A673 (cell line): ENCODE measurements at regions not wholly inside any gene's neighbourhood (a gene's known extent, or its start where the extent isn't known, plus 50 kb on each side); places are given as distances from the start of the nearest gene placed in this dataset.

ENCODE experiments used
- CTCF ChIP-seq: fragments of 300-800, 200-600 bp; sonication (generic); conservative IDR thresholded peaks from 2 replicates; pipeline ENCODE4 v1.5.1; 2017; ENCODE audit warnings: low read depth, mild to moderate bottlenecking, antibody characterized with exemption, low read length, moderate library complexity, mixed read lengths
- EZH2 ChIP-seq: fragments of 200-600 bp; sonication (generic); IDR thresholded peaks from 2 replicates; pipeline ENCODE4 v1.6.1; 2017; ENCODE audit warnings: borderline replicate concordance, low read depth, mild to moderate bottlenecking, mixed read lengths, antibody characterized with exemption, low read length; ENCODE audit not compliant: poor library complexity, severe bottlenecking

DNA sequence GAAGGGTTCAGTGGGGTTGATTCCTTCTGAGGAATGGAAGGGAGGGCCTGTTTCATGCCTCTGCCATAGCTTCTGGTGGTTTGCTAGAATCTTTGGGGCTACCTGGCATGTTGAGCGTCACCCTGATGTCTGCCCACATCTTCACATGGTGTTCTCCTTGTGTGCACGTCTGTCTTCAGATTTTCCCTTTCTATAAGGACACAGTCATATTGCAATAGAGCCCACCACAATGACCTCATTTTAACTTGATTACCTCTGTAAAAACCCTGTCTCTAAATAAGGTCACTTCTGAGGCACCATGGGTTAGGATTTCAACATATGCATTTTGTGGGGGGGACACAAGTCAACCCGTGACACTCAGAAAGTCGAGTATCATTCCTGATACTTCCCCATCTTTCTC is 257.9 kb downstream of the COG6 start:
- TF ChIP-seq CTCF (no peak), EZH2 (no peak)
